DOHH2 (cell line): ENCODE measurements at regions not wholly inside any gene's neighbourhood (a gene's known extent, or its start where the extent isn't known, plus 50 kb on each side); places are given as distances from the start of the nearest gene placed in this dataset.

Experiments
- EZH2phosphoT487 ChIP-seq: fragments of 200-600 bp; sonication (generic); IDR thresholded peaks from 2 replicates; pipeline ENCODE4 v1.6.1; 2017; ENCODE audit warnings: borderline replicate concordance, mild to moderate bottlenecking, antibody characterized with exemption, low read length, moderate library complexity, mixed read lengths
- TF ChIP-seq, protein P1 (sequence below): fragments of 200-600 bp; sonication (generic); IDR thresholded peaks from one replicate; pipeline ENCODE4 v1.5.1; 2014; ENCODE audit warnings: antibody characterized with exemption, mild to moderate bottlenecking, low read depth, low read length; ENCODE audit not compliant: poor library complexity, severe bottlenecking

DNA sequence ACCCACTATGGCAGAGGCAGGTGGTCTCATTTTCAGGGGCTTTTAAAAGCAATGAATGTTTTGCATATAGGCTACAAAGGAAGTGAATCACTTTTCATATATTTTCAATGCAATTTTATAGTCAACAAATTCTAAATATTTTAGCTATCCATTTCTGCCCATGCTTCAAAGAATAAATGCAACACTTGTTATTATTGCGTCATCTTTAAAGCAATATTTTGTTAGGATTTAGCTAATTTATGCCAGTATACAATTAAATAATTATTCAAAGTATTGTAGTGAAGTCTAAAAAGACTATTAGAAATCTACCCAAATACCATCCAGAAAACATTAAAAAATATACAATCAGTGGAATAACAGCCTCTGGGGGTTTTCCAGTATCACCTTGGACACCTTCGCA, 509.1 kb upstream of the SPANXN1 start:
- TF ChIP-seq, protein P1, sequence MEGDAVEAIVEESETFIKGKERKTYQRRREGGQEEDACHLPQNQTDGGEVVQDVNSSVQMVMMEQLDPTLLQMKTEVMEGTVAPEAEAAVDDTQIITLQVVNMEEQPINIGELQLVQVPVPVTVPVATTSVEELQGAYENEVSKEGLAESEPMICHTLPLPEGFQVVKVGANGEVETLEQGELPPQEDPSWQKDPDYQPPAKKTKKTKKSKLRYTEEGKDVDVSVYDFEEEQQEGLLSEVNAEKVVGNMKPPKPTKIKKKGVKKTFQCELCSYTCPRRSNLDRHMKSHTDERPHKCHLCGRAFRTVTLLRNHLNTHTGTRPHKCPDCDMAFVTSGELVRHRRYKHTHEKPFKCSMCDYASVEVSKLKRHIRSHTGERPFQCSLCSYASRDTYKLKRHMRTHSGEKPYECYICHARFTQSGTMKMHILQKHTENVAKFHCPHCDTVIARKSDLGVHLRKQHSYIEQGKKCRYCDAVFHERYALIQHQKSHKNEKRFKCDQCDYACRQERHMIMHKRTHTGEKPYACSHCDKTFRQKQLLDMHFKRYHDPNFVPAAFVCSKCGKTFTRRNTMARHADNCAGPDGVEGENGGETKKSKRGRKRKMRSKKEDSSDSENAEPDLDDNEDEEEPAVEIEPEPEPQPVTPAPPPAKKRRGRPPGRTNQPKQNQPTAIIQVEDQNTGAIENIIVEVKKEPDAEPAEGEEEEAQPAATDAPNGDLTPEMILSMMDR = no peak
- no peak for TF ChIP-seq EZH2phosphoT487
